NCI-H128 (cell line): ENCODE measurements at regions not wholly inside any gene's neighbourhood (a gene's known extent, or its start where the extent isn't known, plus 50 kb on each side); places are given as distances from the start of the nearest gene placed in this dataset.

ENCODE experiments used
- DNase-seq: peaks from one replicate; lab custom pipeline; 2025; ENCODE audit not compliant: unreplicated experiment; lab: John Stamatoyannopoulos, UW

DNA sequence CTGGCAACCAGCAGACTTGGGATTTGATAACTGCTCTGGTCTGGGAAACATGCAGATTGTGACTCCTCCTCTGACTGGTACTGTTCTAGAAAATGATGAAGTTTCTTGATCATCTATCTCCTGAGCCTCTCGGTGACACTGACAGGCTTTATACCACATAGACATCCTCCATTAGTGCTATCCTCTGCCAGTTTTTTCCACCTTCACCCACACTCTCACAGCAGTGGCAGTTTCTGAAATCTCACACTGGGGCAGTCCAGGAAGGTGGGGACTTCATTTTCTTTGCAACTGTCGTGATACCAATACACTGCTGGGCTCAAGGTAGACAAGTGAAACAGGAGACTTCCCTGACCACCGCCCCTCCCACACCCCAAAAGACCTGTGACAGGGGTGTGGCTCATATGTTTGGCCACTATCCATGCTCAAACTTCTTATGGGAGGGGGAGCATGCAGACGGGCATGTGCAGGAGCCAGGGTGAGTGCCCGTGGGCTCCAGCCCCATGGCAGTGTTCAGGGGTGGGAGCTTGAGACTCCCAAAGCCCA is 66.3 kb upstream of the RMDN2 start:
- no peak for DNase-seq

- DNase-seq: no peak
Observed at GRCh38 chr2:37862620-37863019, 62.5 kb upstream of the RMDN2 start.

DNA sequence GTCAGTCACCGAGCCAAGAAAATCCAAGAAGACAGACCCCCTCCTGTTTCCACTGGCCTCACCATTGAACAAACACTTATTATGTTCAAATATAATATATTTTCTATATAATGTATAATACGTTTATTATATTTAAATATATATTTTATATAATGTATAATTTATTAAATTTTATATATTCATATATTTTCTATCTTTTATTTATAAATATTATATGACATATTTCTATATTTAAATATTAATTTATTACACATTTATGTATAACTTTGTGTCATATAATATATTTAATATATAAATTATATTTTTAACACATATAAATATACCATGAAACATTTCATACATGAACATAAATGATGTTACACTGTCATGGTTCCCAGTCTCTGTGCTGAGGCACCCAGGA is 60.9 kb upstream of the RMDN2 start:
- no peak for DNase-seq

DNA sequence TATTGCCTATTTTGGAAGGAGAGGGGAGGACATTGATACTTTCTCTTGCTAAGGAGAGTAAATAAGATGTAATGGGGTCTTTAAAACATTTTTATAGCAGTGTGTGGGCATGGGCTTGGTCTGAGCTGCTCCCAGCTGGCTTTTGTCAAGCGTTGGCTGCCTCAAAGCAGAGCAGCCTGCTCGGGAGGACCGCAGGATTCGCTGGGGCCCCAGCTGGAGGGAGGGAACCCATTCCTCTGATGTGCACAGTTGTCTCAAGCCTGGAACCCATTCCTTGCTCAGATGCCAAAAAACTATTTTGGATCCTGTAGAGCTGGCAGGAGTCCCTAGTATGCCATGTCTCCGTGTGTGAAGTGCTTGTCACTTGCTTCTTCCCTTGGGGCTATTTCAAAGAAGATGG is 59.4 kb upstream of the RMDN2 start:
- no peak for DNase-seq

- DNase-seq: no peak
Observed at GRCh38 chr2:37866171-37866934, 58.7 kb upstream of the RMDN2 start.

- DNase-seq: no peak
Observed at GRCh38 chr2:37867166-37867565, 57.9 kb upstream of the RMDN2 start.

- DNase-seq: no peak
Observed at GRCh38 chr2:37868866-37869265, 56.2 kb upstream of the RMDN2 start.

DNA sequence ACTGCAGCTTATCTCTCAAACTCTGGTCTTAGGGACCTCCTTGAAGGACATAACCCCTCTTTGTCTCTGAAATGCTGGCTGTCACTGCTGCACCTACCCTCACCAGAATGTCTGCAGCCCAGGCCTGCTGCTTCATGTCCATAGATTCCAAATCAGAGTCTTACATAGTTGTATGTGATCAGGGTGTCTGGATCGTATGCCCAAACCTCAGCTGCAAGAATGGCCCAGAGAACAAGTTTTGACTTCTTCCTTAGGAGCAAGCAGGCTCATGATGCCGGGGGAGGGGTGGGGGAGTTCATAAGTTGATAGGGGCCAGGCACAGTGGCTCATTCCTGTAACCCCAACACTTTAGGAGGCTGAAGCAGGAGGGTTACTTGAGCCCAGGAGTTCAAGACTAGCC is 55.8 kb upstream of the RMDN2 start:
- no peak for DNase-seq

GRCh38 chr2:37869771-37870170 is 55.3 kb upstream of the RMDN2 start:
- DNase-seq: no peak

DNA sequence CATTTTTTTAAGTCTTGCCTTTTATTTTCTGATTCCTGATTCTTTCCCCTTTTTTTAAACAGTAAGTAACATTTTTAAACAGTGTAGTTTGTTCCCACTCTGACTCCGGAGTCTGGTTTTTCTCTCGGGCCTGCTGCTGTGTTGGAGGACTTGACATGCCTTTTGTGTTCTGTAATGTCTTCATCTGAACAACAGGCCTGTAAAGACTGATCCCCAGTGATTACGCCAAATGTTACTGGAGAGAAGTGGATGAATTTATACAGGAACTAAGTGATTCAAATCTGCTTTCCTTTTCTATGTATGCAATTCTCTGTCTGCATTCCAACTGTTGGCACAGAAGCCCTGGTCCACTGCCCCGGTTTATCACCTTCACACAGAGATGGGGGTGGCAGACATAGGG is 54.3 kb upstream of the RMDN2 start:
- no peak for DNase-seq

DNA sequence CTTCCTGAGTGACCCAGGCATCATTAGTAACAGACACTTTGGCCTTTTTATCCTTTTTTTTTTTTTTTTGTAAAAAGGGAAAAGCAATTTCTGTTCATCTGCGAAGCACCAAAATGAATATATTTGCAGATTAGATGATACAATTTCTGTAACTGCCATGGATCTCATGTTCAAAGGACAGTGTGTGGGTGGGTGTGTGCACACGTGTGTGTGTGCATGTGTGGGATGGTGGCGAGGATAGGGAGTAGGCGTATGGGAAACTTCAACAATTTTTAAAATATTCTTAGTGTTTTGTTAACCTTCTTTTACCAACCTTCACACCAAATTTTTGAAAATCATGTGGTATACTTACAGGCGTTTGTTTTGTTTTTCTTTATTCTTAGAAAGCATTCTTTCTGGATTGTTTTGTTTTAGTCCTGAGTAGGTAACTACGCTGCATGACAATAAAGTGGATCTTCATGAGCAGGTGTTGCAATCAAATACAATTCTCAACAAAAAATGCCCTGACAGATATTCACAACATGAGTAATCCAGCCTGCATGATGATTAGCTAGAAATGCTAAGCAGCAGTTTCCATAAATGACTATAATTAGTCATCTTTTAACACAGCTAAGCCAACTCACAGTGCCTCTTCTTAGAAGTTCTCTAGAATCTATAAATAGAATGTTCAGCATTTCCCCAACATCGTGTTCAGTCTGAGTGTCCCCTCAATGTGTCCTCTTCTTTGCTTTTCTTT is 53.5 kb upstream of the RMDN2 start:
- DNase-seq: no peak

DNA sequence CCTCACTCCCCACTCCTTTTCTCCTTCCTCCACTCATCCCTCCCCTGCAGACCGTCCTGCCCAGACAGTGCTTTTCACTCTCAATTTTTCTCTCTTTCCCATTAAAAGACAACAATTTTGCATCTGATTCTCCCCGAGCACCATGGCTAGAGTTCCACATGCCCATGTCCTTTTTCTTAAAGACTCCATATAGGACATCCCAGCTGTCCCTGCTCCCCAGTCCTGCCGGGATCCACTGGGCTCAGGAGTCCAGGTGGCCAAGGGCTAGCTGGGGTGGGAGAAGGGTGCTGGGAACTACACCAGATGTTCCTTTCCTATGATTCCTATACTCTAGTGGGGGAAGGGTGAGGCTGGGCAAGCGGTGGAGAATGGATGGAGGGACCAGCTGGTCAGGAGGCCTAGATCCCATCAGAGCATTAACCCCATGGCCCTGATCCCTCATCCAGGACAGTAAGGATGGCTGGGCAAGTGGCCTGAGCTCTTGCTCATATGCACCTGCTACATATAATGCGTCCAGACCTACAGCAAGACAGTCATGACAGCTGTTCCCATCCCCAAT is 52.8 kb upstream of the RMDN2 start:
- no peak for DNase-seq

GRCh38 chr2:37873229-37873628 is 51.9 kb upstream of the RMDN2 start:
- peak; percentile 17 for DNase-seq

DNA sequence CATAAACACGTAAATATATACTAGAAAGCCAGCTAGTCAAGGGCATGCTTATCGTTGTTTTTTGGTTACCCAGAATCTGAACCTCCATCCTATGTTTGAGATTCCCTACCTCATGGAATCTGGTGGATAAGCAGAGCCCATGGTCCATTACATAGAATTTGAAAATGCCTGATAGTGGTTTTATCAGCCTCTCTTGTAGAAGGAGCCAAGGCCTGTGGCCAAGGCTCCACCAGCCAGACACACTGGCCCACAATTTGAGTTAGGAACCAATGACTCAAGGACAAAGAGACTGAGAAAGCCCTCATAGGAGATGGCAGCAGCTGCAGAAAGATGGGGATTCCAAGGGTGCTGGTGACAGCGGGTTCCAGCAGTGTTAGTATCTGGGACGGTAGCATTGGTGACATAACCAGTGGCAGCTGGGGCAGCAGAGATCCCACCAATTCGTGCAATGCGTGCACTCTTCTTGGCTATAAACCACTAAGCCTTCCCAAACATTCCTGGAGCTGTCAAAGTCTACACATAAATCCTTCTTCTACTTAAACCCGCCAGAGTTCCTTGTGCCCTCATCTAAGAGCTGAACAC is 51.2 kb upstream of the RMDN2 start:
- DNase-seq: no peak

DNA sequence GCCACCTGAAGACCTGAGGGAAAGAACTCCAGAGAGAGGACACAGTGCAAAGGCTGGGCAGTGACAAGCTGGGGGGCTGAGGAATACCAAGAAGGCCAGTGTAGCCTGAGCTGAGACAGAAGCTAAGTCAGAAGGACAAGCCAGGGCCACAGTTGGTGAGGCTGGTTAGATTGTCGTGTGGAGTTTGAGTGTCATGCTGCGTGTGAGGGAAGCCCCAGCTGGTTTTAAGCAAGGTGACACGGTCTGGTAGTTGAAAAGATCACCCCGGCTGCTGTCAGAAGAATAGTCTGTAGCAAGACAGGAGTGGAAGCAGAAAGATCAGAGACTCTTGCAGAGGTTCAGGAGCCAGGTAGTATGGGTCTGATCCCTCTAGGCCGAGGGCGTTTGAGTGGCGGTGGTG is 50.6 kb upstream of the RMDN2 start:
- DNase-seq: no peak
